ENCODE measurements at regions not wholly inside any gene's neighbourhood (a gene's known extent, or its start where the extent isn't known, plus 50 kb on each side); places are given as distances from the start of the nearest gene placed in this dataset.

GRCh38 chr6:6724539-6725467, 136.3 kb downstream of the LY86 start:
- H3K27ac ChIP-seq (ENCODE audit: insufficient read depth, low read length, poor library complexity, severe bottlenecking), result no peak overlapping the region
- no peaks in the 10 kb centered on the region for H3K36me3 ChIP-seq (ENCODE audit: control insufficient read depth, insufficient read depth, low read length)
- H3K4me1 ChIP-seq (ENCODE audit: control insufficient read depth, insufficient read depth, low read length, poor library complexity, severe bottlenecking), result no peaks in the 10 kb centered on the region
- DNase-seq, result peak in 1 of 3 donors; percentile 4
- no peaks in the 10 kb centered on the region for H3K9me3 ChIP-seq (ENCODE audit: control insufficient read depth, low read length)
- no peak overlapping the region for H3K4me3 ChIP-seq (ENCODE audit: insufficient read depth, low read depth, low read length, poor library complexity, severe bottlenecking)
- no peaks in the 10 kb centered on the region for H3K27me3 ChIP-seq (replicated peaks; ENCODE audit: control insufficient read depth, insufficient read depth, low read length, poor library complexity, severe bottlenecking)

GRCh38 chr6:6725468-6726209, 137.1 kb downstream of the LY86 start:
- H3K4me1 ChIP-seq (ENCODE audit: control insufficient read depth, insufficient read depth, low read length, poor library complexity, severe bottlenecking), result no peaks in the 10 kb centered on the region
- no peak for DNase-seq
- H3K36me3 ChIP-seq (ENCODE audit: control insufficient read depth, insufficient read depth, low read length), result no peaks in the 10 kb centered on the region
- no peaks in the 10 kb centered on the region for H3K27me3 ChIP-seq (replicated peaks; ENCODE audit: control insufficient read depth, insufficient read depth, low read length, poor library complexity, severe bottlenecking)
- H3K4me3 ChIP-seq (ENCODE audit: insufficient read depth, low read depth, low read length, poor library complexity, severe bottlenecking), result no peak overlapping the region
- no peak overlapping the region for H3K27ac ChIP-seq (ENCODE audit: insufficient read depth, low read length, poor library complexity, severe bottlenecking)
- no peaks in the 10 kb centered on the region for H3K9me3 ChIP-seq (ENCODE audit: control insufficient read depth, low read length)

- no peaks in the 10 kb centered on the region for H3K27me3 ChIP-seq (replicated peaks; ENCODE audit: control insufficient read depth, insufficient read depth, low read length, poor library complexity, severe bottlenecking)
- H3K9me3 ChIP-seq (ENCODE audit: control insufficient read depth, low read length), result no peaks in the 10 kb centered on the region
- H3K27ac ChIP-seq (ENCODE audit: insufficient read depth, low read length, poor library complexity, severe bottlenecking), result no peak overlapping the region
- no peak overlapping the region for H3K4me3 ChIP-seq (ENCODE audit: insufficient read depth, low read depth, low read length, poor library complexity, severe bottlenecking)
- H3K36me3 ChIP-seq (ENCODE audit: control insufficient read depth, insufficient read depth, low read length), result no peaks in the 10 kb centered on the region
- no peak for DNase-seq
- H3K4me1 ChIP-seq (ENCODE audit: control insufficient read depth, insufficient read depth, low read length, poor library complexity, severe bottlenecking), result no peaks in the 10 kb centered on the region
Observed at GRCh38 chr6:6728169-6728941, 139.8 kb downstream of the LY86 start.

GRCh38 chr6:6729971-6730370, 141.5 kb downstream of the LY86 start:
- Histone ChIP-seq H3K4me3 (ENCODE audit: insufficient read depth, low read depth, low read length, poor library complexity, severe bottlenecking) (no peak overlapping the region), H3K36me3 (ENCODE audit: control insufficient read depth, insufficient read depth, low read length) (no peaks in the 10 kb centered on the region), H3K9me3 (ENCODE audit: control insufficient read depth, low read length) (no peaks in the 10 kb centered on the region), H3K27ac (ENCODE audit: insufficient read depth, low read length, poor library complexity, severe bottlenecking) (no peak overlapping the region), H3K4me1 (ENCODE audit: control insufficient read depth, insufficient read depth, low read length, poor library complexity, severe bottlenecking) (no peaks in the 10 kb centered on the region), H3K27me3 (replicated peaks; ENCODE audit: control insufficient read depth, insufficient read depth, low read length, poor library complexity, severe bottlenecking) (no peaks in the 10 kb centered on the region)
- DNase-seq, result no peak

- Histone ChIP-seq H3K4me1 (ENCODE audit: control insufficient read depth, insufficient read depth, low read length, poor library complexity, severe bottlenecking) (no peaks in the 10 kb centered on the region), H3K9me3 (ENCODE audit: control insufficient read depth, low read length) (no peaks in the 10 kb centered on the region), H3K4me3 (ENCODE audit: insufficient read depth, low read depth, low read length, poor library complexity, severe bottlenecking) (no peak overlapping the region), H3K36me3 (ENCODE audit: control insufficient read depth, insufficient read depth, low read length) (no peaks in the 10 kb centered on the region), H3K27me3 (replicated peaks; ENCODE audit: control insufficient read depth, insufficient read depth, low read length, poor library complexity, severe bottlenecking) (no peaks in the 10 kb centered on the region), H3K27ac (ENCODE audit: insufficient read depth, low read length, poor library complexity, severe bottlenecking) (no peak overlapping the region)
- DNase-seq, result no peak
Observed at GRCh38 chr6:6730831-6731230, 142.3 kb downstream of the LY86 start.

GRCh38 chr6:6734479-6735465, 146.3 kb downstream of the LY86 start:
- no peak for DNase-seq
- Histone ChIP-seq H3K27ac (ENCODE audit: insufficient read depth, low read length, poor library complexity, severe bottlenecking) (no peak overlapping the region), H3K9me3 (ENCODE audit: control insufficient read depth, low read length) (no peaks in the 10 kb centered on the region), H3K4me1 (ENCODE audit: control insufficient read depth, insufficient read depth, low read length, poor library complexity, severe bottlenecking) (no peaks in the 10 kb centered on the region), H3K27me3 (replicated peaks; ENCODE audit: control insufficient read depth, insufficient read depth, low read length, poor library complexity, severe bottlenecking) (no peaks in the 10 kb centered on the region), H3K36me3 (ENCODE audit: control insufficient read depth, insufficient read depth, low read length) (no peaks in the 10 kb centered on the region), H3K4me3 (ENCODE audit: insufficient read depth, low read depth, low read length, poor library complexity, severe bottlenecking) (no peak overlapping the region)

- no peak overlapping the region for H3K27ac ChIP-seq (ENCODE audit: insufficient read depth, low read length, poor library complexity, severe bottlenecking)
- H3K4me1 ChIP-seq (ENCODE audit: control insufficient read depth, insufficient read depth, low read length, poor library complexity, severe bottlenecking), result no peaks in the 10 kb centered on the region
- no peaks in the 10 kb centered on the region for H3K27me3 ChIP-seq (replicated peaks; ENCODE audit: control insufficient read depth, insufficient read depth, low read length, poor library complexity, severe bottlenecking)
- no peak for DNase-seq
- H3K4me3 ChIP-seq (ENCODE audit: insufficient read depth, low read depth, low read length, poor library complexity, severe bottlenecking), result no peak overlapping the region
- H3K36me3 ChIP-seq (ENCODE audit: control insufficient read depth, insufficient read depth, low read length), result no peaks in the 10 kb centered on the region
- no peaks in the 10 kb centered on the region for H3K9me3 ChIP-seq (ENCODE audit: control insufficient read depth, low read length)
Observed at GRCh38 chr6:6736791-6737654, 148.5 kb downstream of the LY86 start.

GRCh38 chr6:6737671-6738070, 149.2 kb downstream of the LY86 start:
- no peaks in the 10 kb centered on the region for H3K27me3 ChIP-seq (replicated peaks; ENCODE audit: control insufficient read depth, insufficient read depth, low read length, poor library complexity, severe bottlenecking)
- H3K9me3 ChIP-seq (ENCODE audit: control insufficient read depth, low read length), result no peaks in the 10 kb centered on the region
- no peaks in the 10 kb centered on the region for H3K36me3 ChIP-seq (ENCODE audit: control insufficient read depth, insufficient read depth, low read length)
- no peak for DNase-seq
- no peaks in the 10 kb centered on the region for H3K4me1 ChIP-seq (ENCODE audit: control insufficient read depth, insufficient read depth, low read length, poor library complexity, severe bottlenecking)
- no peak overlapping the region for H3K4me3 ChIP-seq (ENCODE audit: insufficient read depth, low read depth, low read length, poor library complexity, severe bottlenecking)
- no peak overlapping the region for H3K27ac ChIP-seq (ENCODE audit: insufficient read depth, low read length, poor library complexity, severe bottlenecking)

Measured in effector memory CD4-positive, alpha-beta T cell (primary cell).